HUES6 (cell line): ENCODE measurements at regions not wholly inside any gene's neighbourhood (a gene's known extent, or its start where the extent isn't known, plus 50 kb on each side); places are given as distances from the start of the nearest gene placed in this dataset.

ENCODE experiments used
- H3K27ac ChIP-seq: 2 replicates; pipeline ENCODE4 v1.7.0; 2013; ENCODE audit warnings: low read depth, mild to moderate bottlenecking, low read length, inconsistent platforms
- H3K27me3 ChIP-seq: 2 replicates; pipeline ENCODE4 v1.6.1; 2013; ENCODE audit warnings: low read length; ENCODE audit not compliant: control insufficient read depth, insufficient read depth
- H3K36me3 ChIP-seq: 2 replicates; pipeline ENCODE4 v1.6.1; 2013; ENCODE audit warnings: low read length; ENCODE audit not compliant: control insufficient read depth, insufficient read depth
- H3K4me1 ChIP-seq: 2 replicates; pipeline ENCODE4 v1.6.1; 2013; ENCODE audit warnings: low read length; ENCODE audit not compliant: control insufficient read depth, insufficient read depth
- H3K4me3 ChIP-seq: 2 replicates; pipeline ENCODE4 v1.5.1; 2013; ENCODE audit warnings: low read depth, low read length
- H3K9ac ChIP-seq: one replicate; pipeline ENCODE4 v1.6.1; 2013; ENCODE audit warnings: mild to moderate bottlenecking, low read length
- H3K9me3 ChIP-seq: 2 replicates; pipeline ENCODE4 v1.6.1; 2013; ENCODE audit warnings: low read depth, low read length; ENCODE audit not compliant: control insufficient read depth, insufficient read depth

DNA sequence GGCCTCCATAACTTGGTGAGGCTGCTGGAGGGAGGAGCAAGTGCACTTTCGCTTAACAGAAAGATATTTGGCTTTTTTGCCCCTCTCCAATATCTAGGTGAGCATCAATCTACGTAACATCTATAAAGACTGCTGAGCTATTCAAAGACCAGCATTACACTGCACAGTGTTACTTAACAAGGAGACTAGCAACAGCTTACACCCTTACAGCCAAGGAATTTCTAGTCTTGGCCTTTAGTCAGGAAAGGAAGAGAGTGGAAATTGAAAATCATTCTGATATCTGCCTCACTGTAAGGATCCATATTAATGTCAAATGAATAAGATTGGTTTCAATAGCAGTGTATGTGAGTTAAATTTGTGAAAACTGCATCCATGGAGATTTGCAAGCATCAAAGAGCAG is 163.9 kb upstream of the DUSP10 start:
- no peaks in the 10 kb centered on the region for H3K4me1 ChIP-seq
- H3K9me3 ChIP-seq = no peaks in the 10 kb centered on the region
- no peak overlapping the region for H3K27ac ChIP-seq
- H3K27me3 ChIP-seq = no peaks in the 10 kb centered on the region
- H3K36me3 ChIP-seq = no peaks in the 10 kb centered on the region
- H3K9ac ChIP-seq = no peak overlapping the region
- no peak overlapping the region for H3K4me3 ChIP-seq

DNA sequence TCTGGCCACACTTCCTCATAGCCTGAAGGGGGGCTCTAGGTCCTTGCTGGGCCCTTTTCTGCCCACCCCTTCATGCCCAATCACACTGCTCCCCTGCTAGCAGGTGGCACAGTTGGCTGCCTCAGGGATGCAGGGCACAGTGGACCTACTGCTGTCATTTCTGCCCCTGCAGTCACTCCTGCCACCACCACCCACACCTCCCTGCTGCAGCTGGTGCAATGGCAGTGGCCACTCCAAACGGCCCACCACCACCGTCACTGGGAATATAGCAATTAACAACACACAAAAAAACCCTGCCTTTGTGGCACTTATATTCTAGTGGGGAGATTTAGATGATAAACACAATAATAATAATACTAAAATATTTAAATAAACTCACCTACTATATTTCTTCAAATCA is 162.4 kb upstream of the DUSP10 start:
- H3K4me3 ChIP-seq = no peak overlapping the region
- H3K36me3 ChIP-seq = no peaks in the 10 kb centered on the region
- H3K27ac ChIP-seq = no peak overlapping the region
- H3K9ac ChIP-seq = no peak overlapping the region
- no peaks in the 10 kb centered on the region for H3K9me3 ChIP-seq
- H3K4me1 ChIP-seq = no peaks in the 10 kb centered on the region
- no peaks in the 10 kb centered on the region for H3K27me3 ChIP-seq

DNA sequence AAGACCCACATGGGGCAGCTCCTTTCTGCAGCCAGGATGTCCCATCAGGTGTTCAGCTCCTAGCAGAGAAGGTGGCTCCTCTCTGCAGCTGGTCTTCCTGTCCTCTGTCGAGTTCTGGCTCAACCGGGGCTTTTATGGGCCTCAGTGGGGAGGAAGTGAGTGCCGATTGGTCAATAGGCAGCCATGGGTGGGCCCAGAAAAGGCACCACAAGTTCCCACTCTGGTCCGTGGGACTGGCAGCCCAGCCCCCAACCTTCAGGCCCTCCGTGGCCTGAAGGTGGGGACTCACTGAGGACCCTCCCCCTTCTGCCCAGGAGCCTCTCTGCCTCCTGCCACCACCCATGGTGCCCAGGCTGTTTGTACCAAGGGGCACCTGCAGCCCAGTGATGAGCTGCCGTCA is 161.7 kb upstream of the DUSP10 start:
- no peaks in the 10 kb centered on the region for H3K4me1 ChIP-seq
- H3K36me3 ChIP-seq = no peaks in the 10 kb centered on the region
- H3K9me3 ChIP-seq = no peaks in the 10 kb centered on the region
- no peak overlapping the region for H3K9ac ChIP-seq
- H3K4me3 ChIP-seq = no peak overlapping the region
- H3K27me3 ChIP-seq = no peaks in the 10 kb centered on the region
- no peak overlapping the region for H3K27ac ChIP-seq

DNA sequence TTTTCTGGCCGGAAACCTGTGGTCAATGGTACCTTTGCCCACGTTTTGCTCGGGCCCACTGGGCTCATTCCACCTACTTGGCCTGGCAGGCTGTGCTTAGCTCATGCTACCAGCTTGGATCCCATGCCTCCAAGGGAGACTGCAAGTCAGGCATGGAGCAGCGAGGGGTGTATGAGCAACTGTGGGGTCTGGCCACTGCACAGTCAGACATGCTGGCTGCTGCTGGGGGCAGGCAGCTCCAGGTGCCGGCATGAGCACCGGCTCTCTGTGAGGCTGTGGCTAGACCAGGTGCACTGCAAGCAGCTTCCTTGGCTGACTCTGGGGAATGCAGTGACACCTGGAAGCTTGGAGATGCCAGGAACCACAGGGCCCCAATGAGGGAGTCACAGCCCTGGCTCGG is 161.1 kb upstream of the DUSP10 start:
- Histone ChIP-seq H3K27me3 (no peaks in the 10 kb centered on the region), H3K4me3 (no peak overlapping the region), H3K9me3 (no peaks in the 10 kb centered on the region), H3K36me3 (no peaks in the 10 kb centered on the region), H3K27ac (no peak overlapping the region), H3K4me1 (no peaks in the 10 kb centered on the region), H3K9ac (no peak overlapping the region)

DNA sequence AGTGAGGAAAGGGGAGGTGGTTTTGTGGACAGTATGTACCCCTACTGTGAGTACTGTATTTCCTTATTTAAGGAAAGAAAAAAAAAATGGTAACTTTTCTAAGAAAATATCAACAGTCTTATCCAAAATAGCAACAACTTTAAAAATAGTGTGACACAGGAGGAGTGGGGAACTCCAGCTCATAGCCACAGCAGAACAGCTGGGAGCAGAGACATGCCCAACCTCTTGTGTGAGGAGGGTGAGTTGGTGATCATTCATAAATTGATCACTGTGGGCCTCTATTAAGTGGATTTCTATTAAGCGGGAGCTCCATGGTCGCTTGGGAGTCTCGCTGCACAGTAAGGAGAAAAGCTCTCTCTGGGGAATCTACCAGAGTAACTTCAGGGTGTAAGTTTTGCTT is 158.8 kb upstream of the DUSP10 start:
- H3K27ac ChIP-seq = no peak overlapping the region
- H3K27me3 ChIP-seq = no peaks in the 10 kb centered on the region
- H3K4me1 ChIP-seq = no peaks in the 10 kb centered on the region
- no peaks in the 10 kb centered on the region for H3K9me3 ChIP-seq
- no peak overlapping the region for H3K9ac ChIP-seq
- no peak overlapping the region for H3K4me3 ChIP-seq
- no peaks in the 10 kb centered on the region for H3K36me3 ChIP-seq

DNA sequence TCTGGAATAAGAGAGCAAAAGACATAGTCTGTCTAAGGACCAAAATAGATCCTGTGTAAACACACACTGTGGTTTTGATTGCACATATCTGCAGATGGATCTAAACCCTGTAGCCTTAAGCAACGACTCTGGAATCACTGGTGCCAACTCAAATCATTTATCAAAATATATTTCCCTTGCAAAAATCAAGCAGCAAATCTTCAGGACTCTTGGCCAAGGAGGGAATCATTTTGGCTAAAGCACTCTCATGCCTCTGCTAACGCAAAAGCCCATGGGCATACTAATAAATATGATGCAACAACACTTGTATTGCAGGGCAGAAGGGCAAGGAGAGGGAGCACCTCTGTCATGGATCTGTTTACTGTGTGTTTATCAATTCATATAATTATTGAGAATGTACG is 155.4 kb upstream of the DUSP10 start:
- H3K9ac ChIP-seq = no peak overlapping the region
- no peak overlapping the region for H3K27ac ChIP-seq
- H3K36me3 ChIP-seq = no peaks in the 10 kb centered on the region
- H3K27me3 ChIP-seq = no peaks in the 10 kb centered on the region
- H3K4me3 ChIP-seq = no peak overlapping the region
- no peaks in the 10 kb centered on the region for H3K9me3 ChIP-seq
- no peaks in the 10 kb centered on the region for H3K4me1 ChIP-seq

DNA sequence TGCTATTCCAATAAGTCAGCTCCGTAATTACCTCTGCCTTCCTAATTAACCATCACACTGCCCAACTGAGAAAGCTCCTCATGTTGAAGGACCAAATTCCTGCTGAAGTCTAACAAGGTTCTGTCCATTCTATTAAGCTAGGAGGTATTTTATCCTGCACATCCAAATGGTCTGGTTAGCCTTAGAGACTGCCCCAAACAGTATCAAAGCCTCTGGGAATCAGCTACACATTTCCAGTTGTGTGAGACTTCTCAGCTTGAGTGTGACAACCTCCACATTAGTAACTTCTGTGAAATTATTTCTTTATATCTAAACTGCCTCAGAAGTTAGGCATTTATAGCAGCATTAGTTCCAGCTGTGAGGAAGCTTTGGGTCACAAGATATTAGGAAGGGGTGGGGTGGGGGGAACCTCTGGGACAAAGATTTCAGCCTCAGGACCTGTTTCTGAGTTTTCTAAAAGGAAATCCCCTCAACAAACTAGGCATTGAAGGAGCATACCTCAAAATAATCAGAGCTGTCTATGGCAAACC is 150.5 kb upstream of the DUSP10 start:
- Histone ChIP-seq H3K36me3 (no peaks in the 10 kb centered on the region), H3K4me3 (no peak overlapping the region), H3K27me3 (no peaks in the 10 kb centered on the region), H3K27ac (no peak overlapping the region), H3K9me3 (no peaks in the 10 kb centered on the region), H3K4me1 (peaks cover 2% of the 10 kb centered on the region; the same call in 1 of the 2 replicates), H3K9ac (no peak overlapping the region)

DNA sequence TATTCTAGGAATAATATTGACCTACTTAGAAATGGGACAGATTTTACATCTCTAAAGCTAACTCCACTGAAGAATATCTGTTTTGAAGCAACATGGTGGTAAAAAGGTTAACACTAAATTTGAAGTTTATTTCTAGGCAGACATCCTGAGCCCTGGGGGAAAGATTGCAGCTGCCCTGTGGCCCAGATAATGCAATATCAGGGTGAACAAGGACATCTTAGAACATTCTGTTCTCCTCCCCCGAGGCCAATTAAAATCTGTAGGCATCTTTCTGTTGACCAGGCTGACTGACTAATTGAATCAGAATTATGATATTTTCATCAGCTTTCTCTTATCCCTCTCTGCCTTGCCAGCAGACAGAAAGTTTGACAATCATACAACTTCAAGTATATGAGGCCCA is 149.8 kb upstream of the DUSP10 start:
- Histone ChIP-seq H3K9ac (no peak overlapping the region), H3K9me3 (no peaks in the 10 kb centered on the region), H3K27ac (no peak overlapping the region), H3K36me3 (no peaks in the 10 kb centered on the region), H3K27me3 (no peaks in the 10 kb centered on the region), H3K4me1 (peaks cover 7% of the 10 kb centered on the region; the same call in 1 of the 2 replicates), H3K4me3 (no peak overlapping the region)

DNA sequence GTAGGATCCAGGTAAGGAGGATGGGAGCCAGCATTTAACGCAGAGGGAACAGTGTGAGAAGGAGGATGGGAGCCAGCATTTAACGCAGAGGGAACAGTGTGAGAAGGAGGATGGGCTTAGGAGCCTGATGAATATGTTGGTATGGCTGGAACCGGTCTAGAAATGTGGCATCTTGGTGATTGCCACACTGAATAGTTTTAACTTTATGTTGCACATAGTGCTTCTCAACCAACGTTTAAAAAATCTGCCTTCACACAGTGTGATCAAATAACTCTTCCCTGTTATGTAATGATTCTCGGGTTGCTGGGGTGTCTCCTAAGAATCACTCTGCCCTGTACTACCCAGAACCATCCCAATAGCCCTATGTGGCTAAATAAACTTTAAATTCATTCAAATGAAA is 146.9 kb upstream of the DUSP10 start:
- Histone ChIP-seq H3K36me3 (no peaks in the 10 kb centered on the region), H3K9ac (no peak overlapping the region), H3K4me1 (peaks cover 7% of the 10 kb centered on the region; the same call in 1 of the 2 replicates), H3K27me3 (no peaks in the 10 kb centered on the region), H3K4me3 (no peak overlapping the region), H3K9me3 (no peaks in the 10 kb centered on the region), H3K27ac (no peak overlapping the region)

DNA sequence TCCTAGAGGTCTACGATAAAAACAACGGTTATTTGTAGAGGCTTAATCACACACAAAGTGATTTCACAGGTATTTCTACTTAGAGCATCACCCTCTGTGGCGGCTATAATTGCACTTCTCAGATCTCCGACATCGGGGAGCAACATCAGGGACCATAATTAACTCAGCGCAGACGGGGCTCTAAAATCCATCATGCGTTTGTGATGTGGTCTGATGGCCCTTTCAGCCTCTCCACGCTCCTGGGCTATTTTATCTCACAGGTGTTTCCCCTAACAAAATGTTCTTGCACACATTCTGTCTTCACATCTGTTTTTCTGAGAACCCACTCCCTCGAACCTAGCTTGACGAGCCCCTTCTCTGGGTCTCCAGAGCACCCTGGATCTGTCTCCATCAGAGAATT is 146.3 kb upstream of the DUSP10 start:
- Histone ChIP-seq H3K36me3 (no peaks in the 10 kb centered on the region), H3K4me1 (peaks cover 7% of the 10 kb centered on the region; the same call in 1 of the 2 replicates), H3K27ac (no peak overlapping the region), H3K9ac (no peak overlapping the region), H3K27me3 (no peaks in the 10 kb centered on the region), H3K4me3 (no peak overlapping the region), H3K9me3 (no peaks in the 10 kb centered on the region)

DNA sequence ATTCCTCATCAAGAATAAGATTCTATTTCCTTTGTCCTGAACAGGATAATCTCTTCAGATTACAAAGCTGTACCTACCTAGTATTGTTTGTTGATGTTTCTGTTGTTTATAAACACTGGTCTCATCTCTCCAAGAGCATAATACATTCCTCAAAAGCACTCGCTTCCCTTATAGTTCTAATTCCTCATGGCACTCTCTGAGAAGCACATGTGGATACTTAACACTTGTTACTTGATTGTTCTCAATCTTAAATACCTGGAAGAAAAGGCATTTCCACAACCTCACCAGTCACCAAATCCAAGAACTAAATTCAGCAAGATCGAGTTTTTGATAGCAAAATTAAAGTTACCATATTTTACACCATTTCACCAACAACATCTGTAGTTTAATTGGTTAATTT is 145.9 kb upstream of the DUSP10 start:
- no peak overlapping the region for H3K4me3 ChIP-seq
- no peak overlapping the region for H3K27ac ChIP-seq
- no peaks in the 10 kb centered on the region for H3K27me3 ChIP-seq
- no peaks in the 10 kb centered on the region for H3K9me3 ChIP-seq
- H3K4me1 ChIP-seq = peaks cover 7% of the 10 kb centered on the region; the same call in 1 of the 2 replicates
- no peaks in the 10 kb centered on the region for H3K36me3 ChIP-seq
- no peak overlapping the region for H3K9ac ChIP-seq

DNA sequence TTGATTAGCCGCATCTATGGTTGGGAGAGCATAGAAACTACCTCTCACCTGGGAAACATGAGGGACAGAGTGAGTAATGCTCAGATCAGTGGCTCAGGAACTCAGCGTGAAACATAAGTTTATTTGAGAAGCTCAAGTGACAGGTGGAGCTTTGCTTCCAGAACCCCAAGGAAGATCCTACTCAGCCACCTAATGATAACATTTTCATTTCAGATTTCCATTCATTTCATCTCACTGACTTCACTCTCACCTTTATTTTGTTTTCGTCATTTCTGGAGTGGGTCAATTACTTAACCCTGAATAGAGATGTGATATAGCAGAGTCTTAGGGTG is 145.5 kb upstream of the DUSP10 start:
- Histone ChIP-seq H3K9ac (no peak overlapping the region), H3K36me3 (no peaks in the 10 kb centered on the region), H3K4me3 (no peak overlapping the region), H3K27me3 (no peaks in the 10 kb centered on the region), H3K27ac (no peak overlapping the region), H3K9me3 (no peaks in the 10 kb centered on the region), H3K4me1 (peaks cover 7% of the 10 kb centered on the region; the same call in 1 of the 2 replicates)
